Bronchial epithelial cell (primary cell): ENCODE measurements at regions not wholly inside any gene's neighbourhood (a gene's known extent, or its start where the extent isn't known, plus 50 kb on each side); places are given as distances from the start of the nearest gene placed in this dataset.

Experiments used
- DNase-seq: peaks from one replicate; pipeline ENCODE4 v3.0.0-alpha.2; 2010; ENCODE audit warnings: low read depth
- FAIRE-seq: peaks from 2 replicates; lab custom pipeline; 2011; peaks lifted over from hg19 to GRCh38; lab: Jason Lieb, UNC
- H3K27me3 ChIP-seq: 2 replicates; pipeline ENCODE4 v1.5.1; 2011; ENCODE audit warnings: low read length; ENCODE audit not compliant: control insufficient read depth, insufficient read depth
- H3K36me3 ChIP-seq: 2 replicates; pipeline ENCODE4 v1.5.1; 2011; ENCODE audit warnings: low read length; ENCODE audit not compliant: control insufficient read depth, insufficient read depth
- H3K4me3 ChIP-seq: 2 replicates; pipeline ENCODE4 v1.5.1; 2011; ENCODE audit warnings: mild to moderate bottlenecking, low read depth, low read length, control low read depth
- CTCF ChIP-seq: IDR thresholded peaks from 2 replicates; pipeline ENCODE4 v1.5.1; 2011; ENCODE audit warnings: mild to moderate bottlenecking, moderate library complexity, low read length, control low read depth, inconsistent platforms; ENCODE audit not compliant: insufficient read depth, severe bottlenecking

- FAIRE-seq (no peak), DNase-seq (peak; percentile 76)
- H3K36me3 ChIP-seq: no peaks in the 10 kb centered on the region
- no peak for TF ChIP-seq CTCF
- no peaks in the 10 kb centered on the region for H3K27me3 ChIP-seq
- no peak overlapping the region for H3K4me3 ChIP-seq
Measured at GRCh38 chr6:145031001-145031400, 704.3 kb downstream of the EPM2A start.

DNA sequence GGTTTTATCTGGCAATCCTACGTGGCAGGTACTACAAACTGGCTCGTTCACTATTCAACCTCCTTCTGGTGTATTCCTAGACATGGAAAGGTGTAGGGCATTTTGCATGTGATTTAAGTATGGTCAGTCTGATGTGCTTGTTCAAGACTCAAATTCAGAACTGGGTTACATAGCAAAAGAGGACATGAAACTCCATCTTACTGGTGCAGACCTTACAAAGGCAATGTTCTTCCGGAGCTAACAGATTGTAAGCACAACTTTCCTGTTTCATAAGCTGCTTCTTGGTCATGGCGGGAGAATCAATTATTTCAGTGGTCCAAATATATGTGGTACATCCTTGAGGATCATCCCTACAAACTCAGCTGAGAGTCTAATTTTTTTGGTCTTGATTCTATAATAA is 703.4 kb downstream of the EPM2A start:
- no peaks in the 10 kb centered on the region for H3K27me3 ChIP-seq
- H3K36me3 ChIP-seq: no peaks in the 10 kb centered on the region
- no peak overlapping the region for H3K4me3 ChIP-seq
- no peak for DNase-seq
- no peak for FAIRE-seq
- TF ChIP-seq CTCF: no peak

DNA sequence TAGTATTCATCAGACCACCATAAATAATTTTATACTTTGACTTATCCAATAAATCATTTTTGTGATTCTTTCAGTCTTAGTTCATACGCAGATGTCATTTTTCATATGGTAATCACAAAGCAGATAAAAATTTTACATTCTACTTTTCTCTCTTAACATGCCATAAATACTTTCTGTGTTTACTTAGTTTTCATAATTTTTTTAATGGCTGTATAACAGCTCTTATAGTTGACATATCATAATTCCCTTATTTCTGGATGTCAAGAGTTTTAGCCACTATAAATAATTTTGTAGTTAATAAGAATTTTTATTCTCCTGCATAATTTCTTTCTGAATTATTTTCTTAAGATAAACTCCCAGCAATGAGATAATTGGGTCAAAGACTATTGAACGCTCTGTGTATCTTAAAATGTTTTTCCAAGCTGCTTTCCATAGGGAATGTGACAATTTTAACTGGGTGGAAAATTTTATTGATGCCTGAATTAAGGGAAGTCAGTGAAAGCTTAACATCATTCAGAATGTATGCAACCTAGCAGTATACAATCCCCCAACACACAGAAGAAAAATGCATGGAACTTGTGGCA is 702.7 kb downstream of the EPM2A start:
- DNase-seq: no peak
- no peak overlapping the region for H3K4me3 ChIP-seq
- no peak for FAIRE-seq
- TF ChIP-seq CTCF: no peak
- H3K27me3 ChIP-seq: no peaks in the 10 kb centered on the region
- H3K36me3 ChIP-seq: no peaks in the 10 kb centered on the region

DNA sequence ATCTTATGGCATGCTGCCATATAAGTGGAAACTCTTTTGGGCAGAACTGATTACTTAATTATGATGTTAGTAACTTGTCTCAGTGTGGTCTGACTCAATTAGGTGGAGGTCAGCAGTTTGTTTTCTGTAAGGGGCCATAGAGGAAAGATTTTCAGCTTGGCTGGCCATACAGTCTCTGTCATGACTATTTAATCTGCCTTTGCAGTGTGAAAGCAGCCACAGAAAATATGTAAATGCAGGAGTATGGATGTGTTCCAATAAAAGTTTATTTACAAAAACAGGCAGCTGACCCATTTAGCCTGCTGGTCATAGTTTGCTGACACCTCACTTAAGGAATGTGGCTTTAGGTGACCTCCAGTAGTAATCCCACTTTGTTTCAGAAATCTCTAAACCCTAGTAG is 700.7 kb downstream of the EPM2A start:
- TF ChIP-seq CTCF: no peak
- H3K27me3 ChIP-seq: no peaks in the 10 kb centered on the region
- DNase-seq: no peak
- H3K4me3 ChIP-seq: no peak overlapping the region
- FAIRE-seq: no peak
- no peaks in the 10 kb centered on the region for H3K36me3 ChIP-seq

DNA sequence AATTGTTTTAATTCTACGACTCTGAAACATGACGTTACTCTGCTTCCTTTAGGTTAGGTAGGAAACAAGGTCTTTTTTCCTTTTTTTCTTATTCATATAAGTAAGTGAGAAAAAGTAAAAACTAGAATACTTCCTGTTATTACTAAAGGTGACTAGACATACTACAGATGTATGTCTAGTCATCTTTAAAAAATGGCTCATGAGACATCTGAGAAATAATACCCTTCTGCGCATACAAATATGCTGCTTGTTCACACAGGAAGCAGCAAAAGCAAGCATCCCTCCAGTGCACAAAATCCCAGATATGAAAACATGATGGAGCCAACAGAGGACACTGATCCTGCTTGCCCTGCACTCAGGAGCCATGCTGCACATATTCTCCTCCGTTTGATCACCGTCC is 699.1 kb downstream of the EPM2A start:
- peak; percentile 70 for DNase-seq
- no peak for TF ChIP-seq CTCF

More for the DNA sequence above, 699.1 kb downstream of the EPM2A start:
- FAIRE-seq: no peak
- no peak overlapping the region for H3K4me3 ChIP-seq
- no peaks in the 10 kb centered on the region for H3K36me3 ChIP-seq
- no peaks in the 10 kb centered on the region for H3K27me3 ChIP-seq
